PC-3 (cell line): ENCODE measurements at regions not wholly inside any gene's neighbourhood (a gene's known extent, or its start where the extent isn't known, plus 50 kb on each side); places are given as distances from the start of the nearest gene placed in this dataset.

ENCODE experiments used
- CTCF ChIP-seq: fragments of 300-600 bp; sonication (generic); conservative IDR thresholded peaks from 2 replicates; pipeline ENCODE4 v1.5.1; 2017; ENCODE audit warnings: antibody characterized with exemption, low read depth, mild to moderate bottlenecking, low read length
- EZH2 ChIP-seq: fragments of 300-600 bp; sonication (generic); IDR thresholded peaks from one replicate; pipeline ENCODE4 v1.6.1; 2017; ENCODE audit warnings: antibody characterized with exemption, mild to moderate bottlenecking, low read length; ENCODE audit not compliant: unreplicated experiment
- EZH2phosphoT487 ChIP-seq: fragments of 300-600 bp; sonication (generic); IDR thresholded peaks from 2 replicates; pipeline ENCODE4 v1.6.1; 2018; ENCODE audit warnings: mild to moderate bottlenecking, antibody characterized with exemption, low read length, borderline replicate concordance

DNA sequence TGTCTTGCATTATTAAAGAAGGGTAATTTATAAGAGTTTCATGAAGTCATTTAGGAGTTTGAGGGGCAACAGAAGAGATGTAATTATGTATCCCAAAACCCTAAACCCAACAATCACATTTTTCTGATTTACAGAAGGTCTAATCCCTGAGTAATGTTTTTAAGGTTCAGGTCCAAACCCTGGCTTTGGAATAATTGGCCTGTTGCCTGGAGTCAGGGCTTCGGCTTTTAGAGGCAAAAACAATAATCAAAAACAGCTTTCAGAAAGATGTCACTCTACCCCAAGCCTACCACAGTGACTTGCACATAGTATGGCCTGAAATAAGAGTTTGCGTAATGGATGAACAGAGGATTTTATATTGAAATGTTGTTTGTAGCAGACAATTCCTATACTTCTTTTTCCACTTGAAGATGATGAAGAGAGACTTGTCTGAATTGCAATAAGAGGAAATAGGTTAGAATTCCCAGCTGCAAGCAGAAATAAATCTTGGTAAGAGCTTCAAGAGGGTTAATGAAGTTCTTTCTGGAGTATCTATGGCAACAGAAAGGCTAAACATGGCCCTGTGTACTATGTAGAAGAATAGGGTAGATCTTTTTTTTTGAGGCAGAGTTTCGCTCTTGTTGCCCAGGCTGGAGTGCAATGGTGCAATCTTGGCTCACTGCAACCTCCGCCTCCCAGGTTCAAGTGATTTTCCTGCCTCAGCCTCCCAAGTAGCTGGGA is 152.0 kb downstream of the GPBP1 start:
- TF ChIP-seq CTCF (no peak), EZH2phosphoT487 (no peak), EZH2 (no peak)
